CD4-positive, alpha-beta T cell treated with Interferon alpha-2 for 1 hour (primary cell): ENCODE measurements at regions not wholly inside any gene's neighbourhood (a gene's known extent, or its start where the extent isn't known, plus 50 kb on each side); places are given as distances from the start of the nearest gene placed in this dataset.

ENCODE experiments used
- DNase-seq, 2 donors: peaks; one replicate each; pipeline ENCODE4 v3.0.0-alpha.2; 2020 to 2022

- no peak for DNase-seq
Measured at GRCh38 chr18:8945514-8945913, 157.0 kb upstream of the NDUFV2 start.

GRCh38 chr18:8946066-8946838 lies 156.2 kb upstream of the NDUFV2 start:
- no peak for DNase-seq

- DNase-seq, result no peak
Measured at GRCh38 chr18:8947566-8947965, 154.9 kb upstream of the NDUFV2 start.

- DNase-seq, result no peak
Measured at GRCh38 chr18:8948011-8948410, 154.5 kb upstream of the NDUFV2 start.

DNA sequence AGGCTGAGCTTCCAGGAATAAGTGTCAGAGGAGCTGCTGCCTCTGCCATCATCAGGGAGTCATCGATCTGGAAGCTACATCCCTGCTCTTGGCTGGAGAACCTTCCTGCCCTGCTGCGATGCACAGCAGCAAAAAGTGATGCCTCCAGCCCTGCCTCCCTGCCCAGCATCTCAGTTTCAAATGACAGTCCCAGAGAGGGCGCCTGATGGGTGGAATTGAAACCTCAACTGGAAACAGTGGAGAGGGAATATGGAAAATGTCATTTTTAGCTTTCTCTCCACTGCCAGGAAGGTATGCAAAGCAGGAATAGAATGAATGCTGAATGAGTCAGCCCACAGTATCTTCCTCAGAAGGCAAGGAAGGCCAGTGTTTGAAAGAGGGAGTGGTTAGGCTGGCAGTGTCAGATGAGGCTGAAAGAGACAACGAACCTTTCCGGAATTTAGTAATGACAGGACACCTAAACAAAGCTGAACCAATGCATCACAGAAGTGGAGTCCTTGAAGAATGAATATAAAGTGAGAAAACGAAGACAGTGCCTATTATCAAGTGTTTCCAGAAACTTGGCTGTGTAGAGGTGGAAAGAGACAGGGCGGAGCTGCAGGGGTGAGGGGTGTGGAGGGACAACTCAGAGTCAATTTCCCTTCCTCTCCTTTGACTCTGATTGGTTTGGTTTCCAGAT lies 153.9 kb upstream of the NDUFV2 start:
- no peak for DNase-seq

DNA sequence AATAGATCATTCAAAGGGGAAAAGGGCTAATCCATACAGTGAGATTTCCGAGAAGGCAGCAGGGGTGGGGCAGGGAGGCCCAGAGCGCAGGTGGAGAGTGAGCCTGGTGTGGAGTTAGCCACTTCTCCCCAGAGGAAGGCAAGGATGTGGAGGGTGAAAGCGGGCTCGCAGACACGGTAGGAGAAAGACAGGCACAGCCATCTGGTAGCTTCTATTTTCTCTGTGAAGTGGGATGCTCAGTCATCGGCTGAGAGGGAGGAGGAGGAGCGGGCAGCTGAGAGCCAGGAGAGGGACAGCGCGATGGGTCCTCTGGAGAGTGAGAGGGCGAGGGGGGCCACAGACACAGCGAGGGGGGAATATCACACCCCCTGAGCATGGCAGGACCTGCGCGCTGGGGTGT lies 153.3 kb upstream of the NDUFV2 start:
- DNase-seq, result no peak

GRCh38 chr18:8951491-8951890 lies 151.0 kb upstream of the NDUFV2 start:
- DNase-seq, result no peak

GRCh38 chr18:8952174-8952573 lies 150.3 kb upstream of the NDUFV2 start:
- DNase-seq, result no peak

- DNase-seq, result no peak
Measured at GRCh38 chr18:8952769-8953760, 149.4 kb upstream of the NDUFV2 start.

GRCh38 chr18:8957731-8958130 lies 144.8 kb upstream of the NDUFV2 start:
- DNase-seq, result no peak

DNA sequence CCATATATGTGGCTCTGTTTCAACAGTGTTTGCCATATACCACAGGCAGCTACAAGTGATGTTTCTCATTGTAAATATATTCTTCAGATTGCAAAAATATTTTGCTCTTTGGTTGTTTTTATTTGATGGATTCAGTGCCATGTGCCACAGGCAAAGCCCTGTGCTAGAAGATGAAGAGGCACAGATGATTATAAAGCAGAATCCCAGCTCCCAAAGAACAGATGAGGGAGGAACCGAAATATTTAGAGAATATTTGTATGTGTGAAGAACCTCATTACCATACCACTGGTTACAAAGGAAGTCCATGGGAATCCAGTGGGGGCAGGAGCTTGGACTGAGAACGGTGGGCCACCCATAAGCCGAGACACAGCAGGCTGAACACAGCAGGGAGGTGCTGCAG lies 143.8 kb upstream of the NDUFV2 start:
- no peak for DNase-seq

DNA sequence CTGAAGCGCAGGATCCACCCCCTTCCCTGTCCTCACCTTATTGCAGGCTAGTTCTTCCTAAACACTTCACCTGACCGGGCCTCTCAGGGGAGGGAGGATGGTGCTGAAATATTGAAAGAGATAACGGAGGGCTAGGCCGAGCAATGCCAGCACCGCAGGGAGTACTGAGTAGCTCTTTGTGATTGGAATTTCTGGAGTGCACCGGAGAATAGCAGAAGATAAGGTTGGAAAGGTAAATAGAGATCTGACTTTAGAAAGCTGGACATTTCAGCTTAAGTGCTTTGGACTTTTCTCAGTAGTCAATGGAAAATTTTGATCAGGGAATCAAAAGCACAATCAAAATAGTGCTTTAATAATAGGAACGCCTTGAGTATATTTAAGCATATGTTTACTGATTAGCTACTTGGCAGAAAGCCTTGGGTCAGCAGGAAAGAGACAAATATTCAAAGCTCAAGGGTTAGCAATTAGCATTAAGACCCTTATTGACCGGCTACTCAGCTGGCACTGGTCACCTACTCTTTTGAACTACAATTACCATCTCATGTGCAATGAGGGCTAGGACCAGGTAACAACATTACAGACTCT lies 142.9 kb upstream of the NDUFV2 start:
- no peak for DNase-seq

GRCh38 chr18:8960740-8961657 lies 141.5 kb upstream of the NDUFV2 start:
- no peak for DNase-seq

DNA sequence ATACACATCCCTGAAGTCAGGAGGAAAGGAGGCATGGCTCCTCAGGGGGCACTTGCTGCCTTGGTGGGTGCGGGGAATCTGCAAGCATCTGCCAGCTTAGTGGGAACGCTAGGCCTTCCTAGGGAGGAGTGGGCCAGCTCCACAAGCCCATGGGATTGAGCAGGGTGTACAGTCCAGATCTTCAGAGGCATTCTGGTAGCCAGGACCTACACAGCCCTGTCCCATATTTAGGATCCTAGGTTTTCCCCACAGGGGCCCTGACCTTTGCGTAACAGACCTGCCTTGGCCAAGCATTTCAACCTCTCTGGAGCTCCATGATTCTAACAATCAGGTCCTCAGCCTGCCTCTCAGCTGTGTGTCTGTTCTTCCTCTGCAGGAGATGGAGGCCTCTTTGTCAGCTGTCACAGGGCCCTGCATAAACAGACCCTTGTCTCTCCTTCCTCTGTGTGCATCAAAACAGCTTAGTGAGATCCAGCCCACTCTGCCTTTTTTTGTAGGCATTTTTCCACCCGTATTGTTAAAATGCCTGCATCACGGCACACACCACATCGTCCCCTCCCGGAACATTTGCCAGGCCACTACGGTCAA lies 140.2 kb upstream of the NDUFV2 start:
- no peak for DNase-seq

- DNase-seq, result no peak
Measured at GRCh38 chr18:8962855-8963635, 139.5 kb upstream of the NDUFV2 start.

GRCh38 chr18:8963876-8964275 lies 138.6 kb upstream of the NDUFV2 start:
- no peak for DNase-seq

DNA sequence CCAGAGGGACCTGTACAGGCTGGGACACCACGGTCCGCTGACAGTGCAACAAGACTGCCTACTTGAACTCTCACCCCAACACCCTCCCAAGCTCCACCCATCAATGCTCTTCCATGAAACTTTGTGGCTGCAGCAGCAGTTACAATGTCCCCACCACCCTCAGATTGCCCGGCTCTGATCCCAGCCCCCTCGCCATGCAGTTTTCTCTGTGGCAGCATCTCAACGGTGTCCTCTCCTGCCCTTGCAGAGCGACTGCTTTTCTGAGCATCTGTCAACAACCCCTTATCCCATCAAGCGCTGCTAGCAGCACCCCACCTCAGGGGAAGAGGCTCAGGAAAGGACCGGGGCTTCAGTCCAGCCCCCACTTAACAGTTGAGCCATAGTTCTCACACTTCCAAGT lies 137.1 kb upstream of the NDUFV2 start:
- no peak for DNase-seq

DNA sequence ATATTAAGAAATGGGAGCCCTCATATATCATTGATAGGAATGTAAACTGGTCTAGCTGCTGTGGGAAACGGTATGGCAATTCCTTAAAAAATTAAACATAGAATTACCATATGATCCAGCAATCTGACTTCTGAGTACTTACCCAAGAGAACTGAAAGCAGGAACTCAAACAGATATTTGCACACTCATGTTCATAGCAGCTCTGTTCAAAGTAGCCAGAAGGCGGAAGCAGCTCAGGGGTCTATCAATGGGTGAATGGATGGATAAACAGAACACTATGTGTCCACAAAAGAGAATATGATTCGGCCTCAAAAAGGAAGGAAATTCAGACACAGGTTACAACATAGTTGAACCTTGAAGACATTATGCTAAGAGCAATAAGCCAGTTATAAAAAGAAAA lies 135.7 kb upstream of the NDUFV2 start:
- DNase-seq, result no peak

GRCh38 chr18:8967573-8967972 lies 134.9 kb upstream of the NDUFV2 start:
- no peak for DNase-seq

DNA sequence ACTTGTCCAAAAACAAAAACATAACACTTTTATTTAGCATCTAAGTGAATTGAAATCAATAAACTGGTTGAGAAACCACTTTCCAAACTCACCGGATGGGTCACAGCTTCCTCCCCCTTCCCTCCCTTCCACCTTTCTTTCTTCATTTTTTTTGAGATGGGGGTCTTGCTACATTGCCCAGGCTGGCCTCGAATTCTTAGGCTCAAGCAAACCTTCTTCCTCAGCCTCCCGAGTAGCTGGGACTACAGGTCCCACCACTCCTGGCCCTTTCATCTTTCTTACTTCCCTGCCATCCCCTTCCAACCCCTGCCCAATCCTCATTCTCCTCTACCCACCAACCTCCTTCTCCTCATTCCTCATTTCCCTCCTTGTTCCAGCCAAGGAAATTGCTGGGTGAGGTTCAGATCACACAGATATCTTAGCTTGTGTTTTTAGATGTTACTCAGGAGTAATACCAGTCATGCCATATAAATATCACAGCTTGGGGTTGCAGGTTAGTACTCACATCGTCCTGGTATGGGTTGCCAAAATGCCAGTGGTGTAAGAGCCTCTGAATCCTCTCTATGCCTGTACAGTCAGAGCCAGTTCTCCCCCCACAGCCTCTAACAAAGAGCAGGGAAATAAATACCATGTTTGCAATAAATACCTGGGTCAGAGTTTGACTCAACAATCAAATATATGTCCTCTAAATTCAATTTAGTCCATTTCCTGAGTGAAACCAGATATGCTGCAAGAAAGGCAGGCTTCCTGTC lies 132.7 kb upstream of the NDUFV2 start:
- no peak for DNase-seq
